22Rv1 (cell line): ENCODE measurements at regions not wholly inside any gene's neighbourhood (a gene's known extent, or its start where the extent isn't known, plus 50 kb on each side); places are given as distances from the start of the nearest gene placed in this dataset.

Source experiments
- H3K27ac ChIP-seq: fragments of 450-650 bp; 2 replicates; pipeline ENCODE4 v1.5.1; 2017
- CTCF ChIP-seq: fragments of 450-650 bp; IDR thresholded peaks from 2 replicates; pipeline ENCODE4 v1.5.1; 2017; ENCODE audit warnings: mild to moderate bottlenecking
- ZFX ChIP-seq: fragments of 450-650 bp; IDR thresholded peaks from 2 replicates; pipeline ENCODE4 v1.6.1; 2017; ENCODE audit warnings: antibody characterized with exemption, borderline replicate concordance

GRCh38 chr18:40662898-40663437 is 1292.1 kb upstream of the PIK3C3 start:
- no peak overlapping the region for H3K27ac ChIP-seq
- TF ChIP-seq ZFX (no peak), CTCF (no peak)

DNA sequence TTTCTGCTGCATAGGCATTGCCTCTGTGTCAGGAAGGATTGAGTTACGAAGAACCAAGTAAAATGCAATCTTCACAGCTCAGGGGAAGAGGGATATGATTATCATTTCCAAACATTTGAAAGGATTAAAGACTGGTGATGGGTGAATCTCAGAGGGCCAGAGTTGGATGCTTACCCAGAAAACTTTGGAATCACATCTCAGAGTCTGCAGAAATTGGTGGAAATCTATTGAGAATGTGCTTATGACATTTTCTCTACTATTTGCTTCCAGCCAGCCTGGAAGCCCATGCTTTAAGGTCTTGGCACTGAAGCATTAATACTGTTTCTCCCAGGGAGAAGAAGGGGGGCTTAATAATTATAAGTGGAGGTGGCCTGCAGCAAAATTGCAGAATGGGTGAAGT is 1301.4 kb upstream of the PIK3C3 start:
- TF ChIP-seq ZFX, result no peak
- no peak for TF ChIP-seq CTCF
- H3K27ac ChIP-seq, result no peak overlapping the region

DNA sequence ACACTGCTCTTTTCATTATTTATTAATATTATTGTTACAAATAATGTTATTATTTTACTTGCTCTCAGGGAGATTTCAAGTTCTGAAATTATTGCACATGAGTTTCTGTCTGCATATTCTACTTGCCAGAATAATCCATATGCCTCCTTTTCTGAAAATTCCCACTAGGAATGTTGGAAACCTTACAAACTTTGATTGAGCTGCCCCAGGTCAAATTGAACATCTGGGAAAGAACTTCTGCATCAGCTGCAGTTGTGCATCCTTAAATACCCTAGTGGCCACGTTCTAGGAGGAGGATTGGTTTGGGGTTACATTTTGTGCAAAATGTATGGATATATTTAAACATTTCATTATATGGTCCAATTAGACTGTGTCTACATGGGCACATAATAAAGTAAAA is 1302.7 kb upstream of the PIK3C3 start:
- H3K27ac ChIP-seq, result no peak overlapping the region
- TF ChIP-seq CTCF (no peak), ZFX (no peak)

DNA sequence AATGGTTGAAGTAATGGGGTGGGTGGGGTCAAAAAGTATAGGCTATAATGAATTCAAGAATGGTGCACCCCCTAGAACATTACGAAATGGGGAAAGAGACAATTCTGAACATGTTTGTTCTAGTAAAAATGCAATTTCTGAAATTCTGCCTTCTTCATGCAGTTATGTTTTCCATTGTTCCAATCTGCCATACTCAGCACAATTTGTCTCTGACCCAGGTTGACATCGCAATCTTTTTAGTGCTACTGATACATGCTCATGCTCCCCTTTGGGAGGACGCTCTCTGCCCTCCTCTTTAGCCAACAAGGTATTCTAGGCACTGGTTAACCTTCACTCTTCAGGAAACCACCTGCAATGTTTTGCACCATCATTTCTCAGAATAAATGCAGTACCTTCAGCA is 1303.9 kb upstream of the PIK3C3 start:
- TF ChIP-seq CTCF (no peak), ZFX (no peak)
- no peak overlapping the region for H3K27ac ChIP-seq

- no peak overlapping the region for H3K27ac ChIP-seq
- no peak for TF ChIP-seq ZFX
- no peak for TF ChIP-seq CTCF
These were observed 1312.3 kb upstream of the PIK3C3 start for GRCh38 chr18:40642692-40643229.

DNA sequence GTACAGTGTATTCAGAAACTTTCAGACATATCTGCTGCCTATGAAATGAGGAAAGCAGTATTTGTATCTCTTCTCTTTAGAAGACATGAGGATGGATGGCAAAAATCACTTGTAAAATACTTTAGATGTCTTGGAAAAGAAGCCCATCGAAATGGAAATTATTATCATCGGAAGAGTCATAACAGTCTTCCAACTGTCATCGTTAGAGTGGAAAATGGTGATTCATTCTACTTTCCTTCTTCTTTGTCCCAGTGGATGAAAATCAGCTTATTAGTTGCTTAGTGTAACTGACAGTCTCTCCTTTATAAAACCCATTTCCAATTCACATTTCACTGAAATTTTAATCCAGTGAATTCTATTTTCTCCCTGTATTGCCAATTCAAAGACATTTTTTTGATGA is 1323.7 kb upstream of the PIK3C3 start:
- no peak overlapping the region for H3K27ac ChIP-seq
- no peak for TF ChIP-seq ZFX
- no peak for TF ChIP-seq CTCF

DNA sequence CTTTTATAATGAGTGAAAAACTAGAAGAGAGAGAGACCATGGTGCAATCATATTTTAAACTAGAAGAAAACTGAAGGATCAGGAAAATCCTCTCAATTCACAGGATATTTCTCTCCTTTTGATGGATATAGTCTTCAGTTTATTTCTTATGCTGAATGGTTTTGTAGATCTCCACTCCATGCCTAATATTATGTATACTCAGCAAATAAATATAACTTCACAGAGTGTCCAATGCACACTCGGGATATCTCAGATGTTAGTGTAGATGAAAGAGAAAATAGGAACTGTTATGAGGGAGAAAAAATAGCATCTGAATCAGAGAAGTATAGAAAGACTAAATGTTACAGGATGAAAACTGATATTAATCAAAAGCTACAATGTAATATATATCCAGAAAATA is 1324.5 kb upstream of the PIK3C3 start:
- no peak overlapping the region for H3K27ac ChIP-seq
- TF ChIP-seq ZFX, result no peak
- TF ChIP-seq CTCF, result no peak
